ENCODE measurements at regions not wholly inside any gene's neighbourhood (a gene's known extent, or its start where the extent isn't known, plus 50 kb on each side); places are given as distances from the start of the nearest gene placed in this dataset.
"Not testable (repeated sequence)": the region's sequence is repeated elsewhere in the genome, so short reads cannot be mapped to it uniquely, and the experiment has no call there.

- DNase-seq = no peak
These were observed 193.2 kb upstream of the AKR1E2 start for GRCh38 chr10:4632757-4633156.

GRCh38 chr10:4626919-4627318 is 199.1 kb upstream of the AKR1E2 start:
- DNase-seq = no peak

GRCh38 chr10:4623757-4624420 is 202.1 kb upstream of the AKR1E2 start:
- DNase-seq = no peak

GRCh38 chr10:4623200-4623599 is 202.8 kb upstream of the AKR1E2 start:
- no peak for DNase-seq

GRCh38 chr10:4622384-4622783 is 203.6 kb upstream of the AKR1E2 start:
- DNase-seq = no peak

- no peak for DNase-seq
These were observed 208.4 kb upstream of the AKR1E2 start for GRCh38 chr10:4617589-4617988.

- no peak for DNase-seq
These were observed 211.0 kb upstream of the AKR1E2 start for GRCh38 chr10:4615042-4615441.

- DNase-seq = no peak
These were observed 216.8 kb upstream of the AKR1E2 start for GRCh38 chr10:4609251-4609650.

- DNase-seq = no peak
These were observed 218.3 kb upstream of the AKR1E2 start for GRCh38 chr10:4607681-4608080.

- no peak for DNase-seq
These were observed 219.0 kb upstream of the AKR1E2 start for GRCh38 chr10:4606856-4607636.

- DNase-seq = no peak
These were observed 223.1 kb upstream of the AKR1E2 start for GRCh38 chr10:4602764-4603491.

- DNase-seq = no peak
These were observed 226.5 kb upstream of the AKR1E2 start for GRCh38 chr10:4599471-4599870.

GRCh38 chr10:4597898-4598297 is 228.1 kb upstream of the AKR1E2 start:
- DNase-seq = not testable (repeated sequence)

GRCh38 chr10:4596951-4597350 is 229.1 kb upstream of the AKR1E2 start:
- DNase-seq = no peak

GRCh38 chr10:4595719-4596319 is 230.2 kb upstream of the AKR1E2 start:
- DNase-seq = no peak

- no peak for DNase-seq
These were observed 235.2 kb upstream of the AKR1E2 start for GRCh38 chr10:4590807-4591206.

- DNase-seq = no peak
These were observed 237.2 kb upstream of the AKR1E2 start for GRCh38 chr10:4588824-4589223.

GRCh38 chr10:4587466-4587865 is 238.5 kb upstream of the AKR1E2 start:
- no peak for DNase-seq

- no peak for DNase-seq
These were observed 239.2 kb upstream of the AKR1E2 start for GRCh38 chr10:4586776-4587175.

- no peak for DNase-seq
These were observed 244.1 kb upstream of the AKR1E2 start for GRCh38 chr10:4581929-4582328.

- DNase-seq = no peak
These were observed 246.2 kb upstream of the AKR1E2 start for GRCh38 chr10:4579844-4580243.

GRCh38 chr10:4576206-4576605 is 249.8 kb upstream of the AKR1E2 start:
- no peak for DNase-seq

GRCh38 chr10:4569151-4569550 is 256.9 kb upstream of the AKR1E2 start:
- no peak for DNase-seq

- no peak for DNase-seq
These were observed 257.3 kb upstream of the AKR1E2 start for GRCh38 chr10:4568731-4569130.

All from CD4-positive, alpha-beta T cell treated with Interleukin-4 for 1 hour (primary cell).